GM12892 (cell line): ENCODE measurements at regions not wholly inside any gene's neighbourhood (a gene's known extent, or its start where the extent isn't known, plus 50 kb on each side); places are given as distances from the start of the nearest gene placed in this dataset.

ENCODE experiments used
- POLR2A ChIP-seq: IDR thresholded peaks from 2 replicates; pipeline ENCODE4 v1.6.1; 2011; ENCODE audit warnings: low read depth, low read length, control low read depth
- POLR2AphosphoS5 ChIP-seq: IDR thresholded peaks from 2 replicates; pipeline ENCODE4 v1.6.1; 2011; ENCODE audit warnings: low read depth, low read length, control low read depth
- TAF1 ChIP-seq: IDR thresholded peaks from 2 replicates; pipeline ENCODE4 v1.6.1; 2011; ENCODE audit warnings: low read depth, mild to moderate bottlenecking, control low read depth, low read length, borderline replicate concordance

GRCh38 chr6:113221850-113222249, 635.3 kb upstream of the MARCKS start:
- TF ChIP-seq POLR2A (no peak), POLR2AphosphoS5 (no peak), TAF1 (no peak)
